ENCODE measurements at regions not wholly inside any gene's neighbourhood (a gene's known extent, or its start where the extent isn't known, plus 50 kb on each side); places are given as distances from the start of the nearest gene placed in this dataset.

- DNase-seq: no peak
Observed at GRCh38 chrY:14139521-14139920, 83.5 kb downstream of the VCY1B start.

GRCh38 chrY:14145614-14146013 is 89.6 kb downstream of the VCY1B start:
- DNase-seq: no peak

GRCh38 chrY:14182776-14183175 is 126.7 kb downstream of the VCY1B start:
- DNase-seq: peak in 1 of 5 experiments; percentile 45

- DNase-seq: no peak
Observed at GRCh38 chrY:14222014-14222413, 166.0 kb downstream of the VCY1B start.

GRCh38 chrY:14231703-14232102 is 175.7 kb downstream of the VCY1B start:
- peak in 1 of 5 experiments; percentile 2 for DNase-seq

- DNase-seq: peak in 1 of 5 experiments; percentile 27
Observed at GRCh38 chrY:14235070-14235469, 179.0 kb downstream of the VCY1B start.

- DNase-seq: no peak
Observed at GRCh38 chrY:14238277-14238676, 182.2 kb downstream of the VCY1B start.

- DNase-seq: no peak
Observed at GRCh38 chrY:14246948-14247347, 190.9 kb downstream of the VCY1B start.

- no peak for DNase-seq
Observed at GRCh38 chrY:14248878-14249576, 193.0 kb downstream of the VCY1B start.

GRCh38 chrY:14255965-14256816 is 200.2 kb downstream of the VCY1B start:
- DNase-seq: peak in 1 of 5 experiments; percentile 25

GRCh38 chrY:14256817-14257168 is 200.8 kb downstream of the VCY1B start:
- no peak for DNase-seq

GRCh38 chrY:14277029-14277428 is 221.0 kb downstream of the VCY1B start:
- DNase-seq: no peak

GRCh38 chrY:14290656-14291375 is 233.5 kb upstream of the NLGN4Y start:
- no peak for DNase-seq

GRCh38 chrY:14292382-14292781 is 231.9 kb upstream of the NLGN4Y start:
- no peak for DNase-seq

- peak in 1 of 5 experiments; percentile 29 for DNase-seq
Observed at GRCh38 chrY:14300775-14301174, 223.6 kb upstream of the NLGN4Y start.

GRCh38 chrY:14301552-14301951 is 222.8 kb upstream of the NLGN4Y start:
- DNase-seq: peak in 1 of 5 experiments; percentile 35

- peak in 1 of 5 experiments; percentile 52 for DNase-seq
Observed at GRCh38 chrY:14328677-14329345, 195.5 kb upstream of the NLGN4Y start.

- no peak for DNase-seq
Observed at GRCh38 chrY:14330362-14330761, 194.0 kb upstream of the NLGN4Y start.

- no peak for DNase-seq
Observed at GRCh38 chrY:14339524-14339923, 184.8 kb upstream of the NLGN4Y start.

- DNase-seq: peak in 3 of 5 experiments; percentile 4 to 89 (median 18)
Observed at GRCh38 chrY:14340459-14341143, 183.7 kb upstream of the NLGN4Y start.

GRCh38 chrY:14344648-14345333 is 179.5 kb upstream of the NLGN4Y start:
- DNase-seq: peak in 2 of 5 experiments; percentile 4 to 85
